Epidermal melanocyte (primary cell): ENCODE measurements at regions not wholly inside any gene's neighbourhood (a gene's known extent, or its start where the extent isn't known, plus 50 kb on each side); places are given as distances from the start of the nearest gene placed in this dataset.

Source experiments
- DNase-seq: peaks from one replicate; pipeline ENCODE4 v3.0.0; 2011; ENCODE audit warnings: low spot score; ENCODE audit not compliant: insufficient read length

- no peak for DNase-seq
These were observed 54.1 kb upstream of the F3 start for GRCh38 chr1:94595658-94596057.

- no peak for DNase-seq
These were observed 52.1 kb upstream of the F3 start for GRCh38 chr1:94593611-94594010.

GRCh38 chr1:94592571-94592920 is 51.0 kb upstream of the F3 start:
- no peak for DNase-seq

DNA sequence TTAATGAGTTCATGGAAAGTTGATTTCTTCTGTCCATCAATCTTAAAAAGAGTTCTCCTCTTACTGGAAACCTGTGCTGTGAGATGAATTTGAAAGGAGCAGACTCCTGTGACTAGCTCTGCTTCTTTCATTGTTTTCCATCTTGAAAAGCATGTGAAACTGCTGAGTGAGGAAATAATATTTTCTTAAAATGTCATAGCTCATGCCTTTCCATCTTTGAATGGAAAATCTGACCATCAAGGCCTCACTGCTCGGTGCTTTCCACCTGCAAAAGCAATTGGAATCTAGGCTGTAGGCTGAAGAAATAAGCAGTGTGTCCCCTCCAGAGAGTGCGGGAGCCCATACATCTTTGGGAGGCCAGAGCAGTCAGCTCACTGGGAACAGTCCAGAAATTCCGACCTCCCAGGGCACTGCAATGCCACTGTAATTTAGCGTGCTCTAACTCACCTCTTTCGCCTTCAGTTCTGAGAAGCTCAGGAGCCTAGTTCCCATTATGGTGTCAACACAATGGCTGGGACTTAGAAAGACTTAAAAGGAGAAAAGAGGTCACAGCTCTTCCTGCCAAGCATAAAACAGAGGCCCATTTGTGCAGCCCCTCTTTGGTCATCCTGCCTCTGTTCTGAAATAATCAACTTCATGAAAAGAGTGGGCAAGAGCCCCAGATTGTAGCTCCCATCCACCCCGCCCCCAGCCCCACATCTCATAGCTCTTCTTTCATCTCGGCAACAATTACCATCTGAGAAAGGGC is 50.4 kb upstream of the F3 start:
- DNase-seq: no peak
